ENCODE measurements at regions not wholly inside any gene's neighbourhood (a gene's known extent, or its start where the extent isn't known, plus 50 kb on each side); places are given as distances from the start of the nearest gene placed in this dataset.

- no TSS peak for BruUV-seq (replicated peaks)
- H3K9me3 ChIP-seq (ENCODE audit: low read length) = no peaks in the 10 kb centered on the region
- ATAC-seq = no peak
- H3K4me2 ChIP-seq (ENCODE audit: low read length) = no peak overlapping the region
- H2AFZ ChIP-seq (ENCODE audit: low read length) = no peak overlapping the region
- peaks cover 6% of the 10 kb centered on the region for H3F3A ChIP-seq (ENCODE audit: low read length, unreplicated experiment)
- no peak overlapping the region for H3K4me3 ChIP-seq (ENCODE audit: low read length)
- no peaks in the 10 kb centered on the region for H3K9me2 ChIP-seq (replicated peaks; ENCODE audit: low read length)
- no peak overlapping the region for H3K27ac ChIP-seq (ENCODE audit: low read length)
- intact Hi-C loops (cut with micrococcal nuclease) = no loop called here
- no peak overlapping the region for H3K9ac ChIP-seq (ENCODE audit: low read length)
- H4K20me1 ChIP-seq (ENCODE audit: low read length) = no peaks in the 10 kb centered on the region
- no peaks in the 10 kb centered on the region for H3K27me3 ChIP-seq (ENCODE audit: low read length)
- no peak for TF ChIP-seq EZH2 (IDR thresholded peaks at IDR 0.05; ENCODE audit: low read length, unreplicated experiment)
- no peak for TF ChIP-seq CTCF (conservative IDR thresholded peaks at IDR 0.05; ENCODE audit: low read depth, low read length)
- no peak for TF ChIP-seq EZH2phosphoT487 (IDR thresholded peaks at IDR 0.05; ENCODE audit: borderline replicate concordance, low read length)
- peaks cover 43% of the 10 kb centered on the region for H3K4me1 ChIP-seq (ENCODE audit: insufficient read depth, low read length)
- ChIA-PET POLR2A (ENCODE audit: unreplicated experiment) (no interaction called here), CTCF (no interaction called here)
- H3K79me2 ChIP-seq (ENCODE audit: low read length) = no peaks in the 10 kb centered on the region
- no peak for DNase-seq
- no peaks in the 10 kb centered on the region for H3K36me3 ChIP-seq (ENCODE audit: low read depth, low read length)
These were observed 239.6 kb downstream of the ANKRD60 start for GRCh38 chr20:57988828-57989227.

- Histone ChIP-seq H3K36me3 (ENCODE audit: low read depth, low read length) (no peaks in the 10 kb centered on the region), H3K4me3 (ENCODE audit: low read length) (no peak overlapping the region), H3K4me2 (ENCODE audit: low read length) (no peak overlapping the region), H2AFZ (ENCODE audit: low read length) (no peak overlapping the region), H3K4me1 (ENCODE audit: insufficient read depth, low read length) (peaks cover 39% of the 10 kb centered on the region), H4K20me1 (ENCODE audit: low read length) (no peaks in the 10 kb centered on the region), H3K27ac (ENCODE audit: low read length) (no peak overlapping the region), H3K9ac (ENCODE audit: low read length) (no peak overlapping the region), H3K9me3 (ENCODE audit: low read length) (no peaks in the 10 kb centered on the region), H3K9me2 (replicated peaks; ENCODE audit: low read length) (no peaks in the 10 kb centered on the region), H3K27me3 (ENCODE audit: low read length) (no peaks in the 10 kb centered on the region), H3K79me2 (ENCODE audit: low read length) (no peaks in the 10 kb centered on the region), H3F3A (ENCODE audit: low read length, unreplicated experiment) (peaks cover 6% of the 10 kb centered on the region)
- intact Hi-C loops (cut with micrococcal nuclease) = no loop called here
- DNase-seq (no peak), ATAC-seq (no peak)
- POLR2A ChIA-PET (ENCODE audit: unreplicated experiment) = no interaction called here
- CTCF ChIA-PET = no interaction called here
- TF ChIP-seq CTCF (conservative IDR thresholded peaks at IDR 0.05; ENCODE audit: low read depth, low read length) = no peak
- TF ChIP-seq EZH2 (IDR thresholded peaks at IDR 0.05; ENCODE audit: low read length, unreplicated experiment) = no peak
- no peak for TF ChIP-seq EZH2phosphoT487 (IDR thresholded peaks at IDR 0.05; ENCODE audit: borderline replicate concordance, low read length)
- no TSS peak for BruUV-seq (replicated peaks)
These were observed 240.0 kb downstream of the ANKRD60 start for GRCh38 chr20:57988422-57988821.

GRCh38 chr20:57987659-57988058 is 240.8 kb downstream of the ANKRD60 start:
- H3K36me3 ChIP-seq (ENCODE audit: low read depth, low read length) = no peaks in the 10 kb centered on the region
- no peak for DNase-seq
- no peak overlapping the region for H2AFZ ChIP-seq (ENCODE audit: low read length)
- H3K9me3 ChIP-seq (ENCODE audit: low read length) = no peaks in the 10 kb centered on the region
- no peaks in the 10 kb centered on the region for H3K27me3 ChIP-seq (ENCODE audit: low read length)
- no peaks in the 10 kb centered on the region for H3K79me2 ChIP-seq (ENCODE audit: low read length)
- H3K9ac ChIP-seq (ENCODE audit: low read length) = no peak overlapping the region
- TF ChIP-seq CTCF (conservative IDR thresholded peaks at IDR 0.05; ENCODE audit: low read depth, low read length) (no peak), EZH2 (IDR thresholded peaks at IDR 0.05; ENCODE audit: low read length, unreplicated experiment) (no peak), EZH2phosphoT487 (IDR thresholded peaks at IDR 0.05; ENCODE audit: borderline replicate concordance, low read length) (no peak)
- H3F3A ChIP-seq (ENCODE audit: low read length, unreplicated experiment) = peaks cover 6% of the 10 kb centered on the region
- no peaks in the 10 kb centered on the region for H3K9me2 ChIP-seq (replicated peaks; ENCODE audit: low read length)
- no peaks in the 10 kb centered on the region for H4K20me1 ChIP-seq (ENCODE audit: low read length)
- CTCF ChIA-PET = no interaction called here
- no peak overlapping the region for H3K4me2 ChIP-seq (ENCODE audit: low read length)
- H3K27ac ChIP-seq (ENCODE audit: low read length) = no peak overlapping the region
- H3K4me3 ChIP-seq (ENCODE audit: low read length) = no peak overlapping the region
- no TSS peak for BruUV-seq (replicated peaks)
- intact Hi-C loops (cut with micrococcal nuclease) = no loop called here
- POLR2A ChIA-PET (ENCODE audit: unreplicated experiment) = no interaction called here
- H3K4me1 ChIP-seq (ENCODE audit: insufficient read depth, low read length) = peaks cover 31% of the 10 kb centered on the region
- ATAC-seq = no peak
